Activated T-helper 2 cell treated with anti-CD3 and anti-CD28 coated beads, Interferon-gamma antibody, Interleukin-2, Interleukin-4, amounts not matched to agents 10 μg/mL and 5 μg/mL and 100 μg/mL, durations not matched to agents 14 hours and 24 hours and 36 hours (primary cell): ENCODE measurements at regions not wholly inside any gene's neighbourhood (a gene's known extent, or its start where the extent isn't known, plus 50 kb on each side); places are given as distances from the start of the nearest gene placed in this dataset.

Source experiments
- DNase-seq: peaks from one replicate; pipeline ENCODE4 v3.0.0; 2021; ENCODE audit warnings: low spot score
- H3K27ac Mint-ChIP-seq: one replicate; pipeline ENCODE4 v1.8.0; 2021; ENCODE audit warnings: mixed read lengths
- H3K27me3 Mint-ChIP-seq: one replicate; pipeline ENCODE4 v1.8.0; 2021; ENCODE audit warnings: low read depth, mixed read lengths
- H3K36me3 Mint-ChIP-seq: one replicate; pipeline ENCODE4 v1.8.0; 2021; ENCODE audit warnings: low read depth, mixed read lengths
- H3K4me1 Mint-ChIP-seq: one replicate; pipeline ENCODE4 v1.8.0; 2021; ENCODE audit warnings: low read depth, mixed read lengths
- H3K4me3 Mint-ChIP-seq: one replicate; pipeline ENCODE4 v1.8.0; 2021; ENCODE audit warnings: low read depth, mild to moderate bottlenecking, moderate library complexity, mixed read lengths
- H3K9me3 Mint-ChIP-seq: one replicate; pipeline ENCODE4 v1.8.0; 2021; ENCODE audit warnings: mixed read lengths
- intact Hi-C: fragments of 100-400 bp; cut with micrococcal nuclease; formaldehyde crosslinking; loops from one replicate; pipeline ENCODE4 v1.15.1; 2023

GRCh38 chr1:221915764-221916163 lies 173.9 kb upstream of the DUSP10 start:
- H3K27ac Mint-ChIP-seq = no peak overlapping the region
- peaks cover 4% of the 10 kb centered on the region for H3K27me3 Mint-ChIP-seq
- peaks cover 15% of the 10 kb centered on the region for H3K4me1 Mint-ChIP-seq
- intact Hi-C loops = no loop called here
- no peak for DNase-seq
- H3K9me3 Mint-ChIP-seq = no peaks in the 10 kb centered on the region
- no peak overlapping the region for H3K4me3 Mint-ChIP-seq
- H3K36me3 Mint-ChIP-seq = no peaks in the 10 kb centered on the region

GRCh38 chr1:221913351-221913892 lies 171.5 kb upstream of the DUSP10 start:
- intact Hi-C loops = loop anchor here (5.0 kb wide), 1 partner anchor 79 kb away; no protein-coding TSS in a partner anchor
- Mint-ChIP-seq H3K27me3 (peaks cover 4% of the 10 kb centered on the region), H3K36me3 (no peaks in the 10 kb centered on the region), H3K4me1 (peaks cover 15% of the 10 kb centered on the region), H3K27ac (no peak overlapping the region), H3K4me3 (no peak overlapping the region), H3K9me3 (no peaks in the 10 kb centered on the region)
- no peak for DNase-seq

GRCh38 chr1:221912230-221912629 lies 170.3 kb upstream of the DUSP10 start:
- no peak overlapping the region for H3K4me3 Mint-ChIP-seq
- no peak for DNase-seq
- H3K27me3 Mint-ChIP-seq = peaks cover 6% of the 10 kb centered on the region
- peaks cover 15% of the 10 kb centered on the region for H3K4me1 Mint-ChIP-seq
- H3K36me3 Mint-ChIP-seq = no peaks in the 10 kb centered on the region
- intact Hi-C loops = loop anchor here (5.0 kb wide), 1 partner anchor 80 kb away; no protein-coding TSS in a partner anchor
- H3K9me3 Mint-ChIP-seq = no peaks in the 10 kb centered on the region
- no peak overlapping the region for H3K27ac Mint-ChIP-seq

GRCh38 chr1:221911714-221912113 lies 169.8 kb upstream of the DUSP10 start:
- H3K4me3 Mint-ChIP-seq = no peak overlapping the region
- peaks cover 15% of the 10 kb centered on the region for H3K4me1 Mint-ChIP-seq
- no peak overlapping the region for H3K27ac Mint-ChIP-seq
- intact Hi-C loops = loop anchor here (5.0 kb wide), 1 partner anchor 81 kb away; no protein-coding TSS in a partner anchor
- H3K9me3 Mint-ChIP-seq = no peaks in the 10 kb centered on the region
- no peaks in the 10 kb centered on the region for H3K36me3 Mint-ChIP-seq
- H3K27me3 Mint-ChIP-seq = peaks cover 6% of the 10 kb centered on the region
- DNase-seq = no peak

- Mint-ChIP-seq H3K9me3 (no peaks in the 10 kb centered on the region), H3K4me3 (no peak overlapping the region), H3K36me3 (no peaks in the 10 kb centered on the region), H3K4me1 (peaks cover 17% of the 10 kb centered on the region), H3K27ac (no peak overlapping the region), H3K27me3 (peaks cover 3% of the 10 kb centered on the region)
- intact Hi-C loops = loop anchor here (5.0 kb wide), 1 partner anchor 82 kb away; no protein-coding TSS in a partner anchor
- DNase-seq = no peak
Measured at GRCh38 chr1:221910222-221910621, 168.3 kb upstream of the DUSP10 start.

- H3K4me1 Mint-ChIP-seq = peaks cover 18% of the 10 kb centered on the region
- no peak overlapping the region for H3K27ac Mint-ChIP-seq
- no peak for DNase-seq
- intact Hi-C loops = no loop called here
- no peaks in the 10 kb centered on the region for H3K9me3 Mint-ChIP-seq
- H3K27me3 Mint-ChIP-seq = peaks cover 4% of the 10 kb centered on the region
- no peak overlapping the region for H3K4me3 Mint-ChIP-seq
- no peaks in the 10 kb centered on the region for H3K36me3 Mint-ChIP-seq
Measured at GRCh38 chr1:221908573-221908972, 166.7 kb upstream of the DUSP10 start.

GRCh38 chr1:221907166-221907932 lies 165.5 kb upstream of the DUSP10 start:
- DNase-seq = no peak
- no peaks in the 10 kb centered on the region for H3K36me3 Mint-ChIP-seq
- H3K9me3 Mint-ChIP-seq = no peaks in the 10 kb centered on the region
- peaks cover 4% of the 10 kb centered on the region for H3K27me3 Mint-ChIP-seq
- no peak overlapping the region for H3K4me3 Mint-ChIP-seq
- peaks cover 12% of the 10 kb centered on the region for H3K4me1 Mint-ChIP-seq
- H3K27ac Mint-ChIP-seq = no peak overlapping the region
- intact Hi-C loops = no loop called here

- Mint-ChIP-seq H3K36me3 (no peaks in the 10 kb centered on the region), H3K4me3 (no peak overlapping the region), H3K27ac (no peak overlapping the region), H3K9me3 (no peaks in the 10 kb centered on the region), H3K4me1 (peaks cover 3% of the 10 kb centered on the region), H3K27me3 (peaks cover 4% of the 10 kb centered on the region)
- no peak for DNase-seq
- intact Hi-C loops = no loop called here
Measured at GRCh38 chr1:221905802-221906201, 163.9 kb upstream of the DUSP10 start.

- Mint-ChIP-seq H3K36me3 (no peaks in the 10 kb centered on the region), H3K27me3 (peaks cover 4% of the 10 kb centered on the region), H3K27ac (no peak overlapping the region), H3K4me3 (no peak overlapping the region), H3K9me3 (no peaks in the 10 kb centered on the region), H3K4me1 (peaks cover 3% of the 10 kb centered on the region)
- intact Hi-C loops = no loop called here
- no peak for DNase-seq
Measured at GRCh38 chr1:221904319-221904718, 162.4 kb upstream of the DUSP10 start.

GRCh38 chr1:221903594-221903993 lies 161.7 kb upstream of the DUSP10 start:
- H3K27me3 Mint-ChIP-seq = peaks cover 4% of the 10 kb centered on the region
- H3K36me3 Mint-ChIP-seq = no peaks in the 10 kb centered on the region
- peaks cover 3% of the 10 kb centered on the region for H3K4me1 Mint-ChIP-seq
- no peak overlapping the region for H3K27ac Mint-ChIP-seq
- no peaks in the 10 kb centered on the region for H3K9me3 Mint-ChIP-seq
- DNase-seq = no peak
- H3K4me3 Mint-ChIP-seq = no peak overlapping the region
- intact Hi-C loops = no loop called here

- H3K4me1 Mint-ChIP-seq = peaks cover 3% of the 10 kb centered on the region
- H3K27me3 Mint-ChIP-seq = peaks cover 5% of the 10 kb centered on the region
- no peak for DNase-seq
- H3K4me3 Mint-ChIP-seq = no peak overlapping the region
- H3K27ac Mint-ChIP-seq = no peak overlapping the region
- intact Hi-C loops = no loop called here
- no peaks in the 10 kb centered on the region for H3K9me3 Mint-ChIP-seq
- no peaks in the 10 kb centered on the region for H3K36me3 Mint-ChIP-seq
Measured at GRCh38 chr1:221902961-221903360, 161.1 kb upstream of the DUSP10 start.

- no peak overlapping the region for H3K27ac Mint-ChIP-seq
- H3K4me1 Mint-ChIP-seq = peaks cover 3% of the 10 kb centered on the region
- H3K4me3 Mint-ChIP-seq = no peak overlapping the region
- intact Hi-C loops = no loop called here
- DNase-seq = no peak
- H3K36me3 Mint-ChIP-seq = no peaks in the 10 kb centered on the region
- no peaks in the 10 kb centered on the region for H3K9me3 Mint-ChIP-seq
- H3K27me3 Mint-ChIP-seq = peaks cover 13% of the 10 kb centered on the region
Measured at GRCh38 chr1:221900678-221901077, 158.8 kb upstream of the DUSP10 start.

GRCh38 chr1:221897321-221897721 lies 155.4 kb upstream of the DUSP10 start:
- Mint-ChIP-seq H3K9me3 (no peaks in the 10 kb centered on the region), H3K4me1 (no peaks in the 10 kb centered on the region), H3K27me3 (peaks cover 14% of the 10 kb centered on the region), H3K4me3 (no peak overlapping the region), H3K36me3 (no peaks in the 10 kb centered on the region), H3K27ac (no peak overlapping the region)
- no peak for DNase-seq
- intact Hi-C loops = no loop called here
